Thyroid gland (tissue), 4 donors: ENCODE measurements at regions not wholly inside any gene's neighbourhood (a gene's known extent, or its start where the extent isn't known, plus 50 kb on each side); places are given as distances from the start of the nearest gene placed in this dataset.

Experiments
- DNase-seq, 2 donors: peaks; one replicate each; pipeline ENCODE4 v3.0.0-alpha.2; 2019
- H3K27ac ChIP-seq, 3 donors: fragments of 200-600 bp; sonication (generic); 1 replicate in 2 of 3; 2 replicates in 1 of 3; pipeline ENCODE4 v1.5.1; 2016 to 2019; ENCODE audit warnings: mild to moderate bottlenecking in 1 of 3, moderate library complexity in 1 of 3
- H3K27me3 ChIP-seq: fragments of 200-600 bp; sonication (generic); one replicate; pipeline ENCODE4 v1.5.1; 2019
- H3K36me3 ChIP-seq, 2 donors: fragments of 200-600 bp; sonication (generic); one replicate each; pipeline ENCODE4 v1.5.1; 2016 to 2019
- H3K4me1 ChIP-seq, 2 donors: fragments of 200-600 bp; sonication (generic); one replicate each; pipeline ENCODE4 v1.5.1; 2017 to 2019
- H3K4me3 ChIP-seq, 3 donors: fragments of 200-600 bp; sonication (generic); replicated peaks in 1 of 3; 1 replicate in 2 of 3; 2 replicates in 1 of 3; pipeline ENCODE4 v1.5.1; 2016; ENCODE audit warnings: mild to moderate bottlenecking in 1 of 3
- H3K9me3 ChIP-seq: fragments of 200-600 bp; sonication (generic); one replicate; pipeline ENCODE4 v1.5.1; 2017
- POLR2A ChIP-seq, 2 donors: fragments of 450-650 bp; IDR thresholded peaks; one replicate each; pipeline ENCODE4 v1.6.1; 2017; ENCODE audit warnings: antibody characterized with exemption in 2 of 2, mild to moderate bottlenecking in 2 of 2, moderate library complexity in 1 of 2
- WGBS, 2 donors: methylation state at CpG; one replicate each; pipeline ENCODE4 v1.1.5; 2017; 5-methylcytosine and 5-hydroxymethylcytosine counted together
- intact Hi-C: fragments of 100-400 bp; cut with DNase I; formaldehyde crosslinking; loops from one replicate; pipeline ENCODE4 v1.15.1; 2023
- TF ChIP-seq, protein P1 (sequence below), 6 experiments: fragments of 200-600 bp in 3 of 6; fragments of 450-650 bp in 3 of 6; sonication (generic) in 3 of 6; IDR thresholded peaks; one replicate each; pipeline ENCODE4 v1.5.1; 2016 to 2019; ENCODE audit warnings: antibody characterized with exemption in 6 of 6, mild to moderate bottlenecking in 2 of 6, inconsistent platforms in 1 of 6, moderate library complexity in 1 of 6

GRCh38 chr4:170662250-170662649 lies 572.5 kb upstream of the AADAT start:
- 33 to 34% methylated on average over 4 of the region's 4 CpGs for WGBS, 2 donors

GRCh38 chr4:170657761-170658160 lies 568.0 kb upstream of the AADAT start:
- Histone ChIP-seq H3K27me3 (no peaks in the 10 kb centered on the region), H3K9me3 (no peaks in the 10 kb centered on the region), H3K36me3 (no peaks in the 10 kb centered on the region), H3K4me1 (no peaks in the 10 kb centered on the region), H3K27ac (no peak overlapping the region), H3K4me3 (no peak overlapping the region)
- intact Hi-C loops: no loop called here
- no peak for TF ChIP-seq POLR2A (IDR thresholded peaks at IDR 0.05)
- TF ChIP-seq, protein P1, sequence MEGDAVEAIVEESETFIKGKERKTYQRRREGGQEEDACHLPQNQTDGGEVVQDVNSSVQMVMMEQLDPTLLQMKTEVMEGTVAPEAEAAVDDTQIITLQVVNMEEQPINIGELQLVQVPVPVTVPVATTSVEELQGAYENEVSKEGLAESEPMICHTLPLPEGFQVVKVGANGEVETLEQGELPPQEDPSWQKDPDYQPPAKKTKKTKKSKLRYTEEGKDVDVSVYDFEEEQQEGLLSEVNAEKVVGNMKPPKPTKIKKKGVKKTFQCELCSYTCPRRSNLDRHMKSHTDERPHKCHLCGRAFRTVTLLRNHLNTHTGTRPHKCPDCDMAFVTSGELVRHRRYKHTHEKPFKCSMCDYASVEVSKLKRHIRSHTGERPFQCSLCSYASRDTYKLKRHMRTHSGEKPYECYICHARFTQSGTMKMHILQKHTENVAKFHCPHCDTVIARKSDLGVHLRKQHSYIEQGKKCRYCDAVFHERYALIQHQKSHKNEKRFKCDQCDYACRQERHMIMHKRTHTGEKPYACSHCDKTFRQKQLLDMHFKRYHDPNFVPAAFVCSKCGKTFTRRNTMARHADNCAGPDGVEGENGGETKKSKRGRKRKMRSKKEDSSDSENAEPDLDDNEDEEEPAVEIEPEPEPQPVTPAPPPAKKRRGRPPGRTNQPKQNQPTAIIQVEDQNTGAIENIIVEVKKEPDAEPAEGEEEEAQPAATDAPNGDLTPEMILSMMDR (IDR thresholded peaks at IDR 0.05): no peak
- DNase-seq: no peak
- 80 to 82% methylated on average over 2 of the region's 2 CpGs for WGBS, 2 donors

More at GRCh38 chr4:170662250-170662649, 572.5 kb upstream of the AADAT start:
- no peak for DNase-seq
- Histone ChIP-seq H3K9me3 (no peaks in the 10 kb centered on the region), H3K4me3 (no peak overlapping the region), H3K4me1 (no peaks in the 10 kb centered on the region), H3K27ac (no peak overlapping the region), H3K27me3 (no peaks in the 10 kb centered on the region), H3K36me3 (no peaks in the 10 kb centered on the region)
- intact Hi-C loops: no loop called here
- TF ChIP-seq, protein P1 (IDR thresholded peaks at IDR 0.05): no peak
- no peak for TF ChIP-seq POLR2A (IDR thresholded peaks at IDR 0.05)

GRCh38 chr4:170656506-170656905 lies 566.8 kb upstream of the AADAT start:
- Histone ChIP-seq H3K9me3 (no peaks in the 10 kb centered on the region), H3K27me3 (no peaks in the 10 kb centered on the region), H3K4me3 (no peak overlapping the region), H3K27ac (no peak overlapping the region), H3K4me1 (no peaks in the 10 kb centered on the region), H3K36me3 (no peaks in the 10 kb centered on the region)
- 74 to 92% methylated on average over 2 of the region's 2 CpGs for WGBS, 2 donors
- no peak for TF ChIP-seq POLR2A (IDR thresholded peaks at IDR 0.05)
- TF ChIP-seq, protein P1 (IDR thresholded peaks at IDR 0.05): no peak
- DNase-seq: no peak
- intact Hi-C loops: no loop called here

- intact Hi-C loops: no loop called here
- Histone ChIP-seq H3K27me3 (no peaks in the 10 kb centered on the region), H3K4me1 (no peaks in the 10 kb centered on the region), H3K4me3 (no peak overlapping the region), H3K9me3 (no peaks in the 10 kb centered on the region), H3K27ac (no peak overlapping the region), H3K36me3 (no peaks in the 10 kb centered on the region)
- no peak for TF ChIP-seq POLR2A (IDR thresholded peaks at IDR 0.05)
- TF ChIP-seq, protein P1 (IDR thresholded peaks at IDR 0.05): no peak
- no peak for DNase-seq
Observed at GRCh38 chr4:170652571-170652970, 562.8 kb upstream of the AADAT start.

DNA sequence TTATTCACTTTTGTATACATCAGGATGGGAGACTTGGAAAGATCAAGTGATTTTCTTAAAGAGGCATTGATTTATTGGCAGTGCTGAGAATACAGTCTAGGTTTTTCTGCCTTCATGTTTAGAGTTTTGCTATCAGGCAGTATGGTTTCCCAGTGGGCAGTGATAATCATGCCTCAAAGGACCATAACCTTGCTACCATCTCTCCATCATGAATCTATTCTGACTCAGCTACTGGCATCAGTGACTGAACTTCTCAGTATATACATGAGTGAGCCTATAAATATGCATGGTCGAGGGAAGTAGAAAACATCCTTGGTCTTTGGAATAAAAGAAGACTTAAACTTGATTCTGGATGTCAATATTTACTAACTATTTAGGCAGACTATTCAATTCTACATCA lies 562.0 kb upstream of the AADAT start:
- TF ChIP-seq, protein P1 (IDR thresholded peaks at IDR 0.05): no peak
- no peak for TF ChIP-seq POLR2A (IDR thresholded peaks at IDR 0.05)
- Histone ChIP-seq H3K9me3 (no peaks in the 10 kb centered on the region), H3K27me3 (no peaks in the 10 kb centered on the region), H3K4me3 (no peak overlapping the region), H3K27ac (no peak overlapping the region), H3K36me3 (no peaks in the 10 kb centered on the region), H3K4me1 (no peaks in the 10 kb centered on the region)
- WGBS, 2 donors: 71 to 77% methylated on average over 1 of the region's 1 CpG
- intact Hi-C loops: no loop called here
- no peak for DNase-seq
